LNCAP (cell line): ENCODE measurements at regions not wholly inside any gene's neighbourhood (a gene's known extent, or its start where the extent isn't known, plus 50 kb on each side); places are given as distances from the start of the nearest gene placed in this dataset.

Experiments used
- TF ChIP-seq, protein P1 (sequence below): fragments of 450-650 bp; IDR thresholded peaks from 2 replicates; pipeline ENCODE4 v1.5.1; 2017; ENCODE audit warnings: mild to moderate bottlenecking

DNA sequence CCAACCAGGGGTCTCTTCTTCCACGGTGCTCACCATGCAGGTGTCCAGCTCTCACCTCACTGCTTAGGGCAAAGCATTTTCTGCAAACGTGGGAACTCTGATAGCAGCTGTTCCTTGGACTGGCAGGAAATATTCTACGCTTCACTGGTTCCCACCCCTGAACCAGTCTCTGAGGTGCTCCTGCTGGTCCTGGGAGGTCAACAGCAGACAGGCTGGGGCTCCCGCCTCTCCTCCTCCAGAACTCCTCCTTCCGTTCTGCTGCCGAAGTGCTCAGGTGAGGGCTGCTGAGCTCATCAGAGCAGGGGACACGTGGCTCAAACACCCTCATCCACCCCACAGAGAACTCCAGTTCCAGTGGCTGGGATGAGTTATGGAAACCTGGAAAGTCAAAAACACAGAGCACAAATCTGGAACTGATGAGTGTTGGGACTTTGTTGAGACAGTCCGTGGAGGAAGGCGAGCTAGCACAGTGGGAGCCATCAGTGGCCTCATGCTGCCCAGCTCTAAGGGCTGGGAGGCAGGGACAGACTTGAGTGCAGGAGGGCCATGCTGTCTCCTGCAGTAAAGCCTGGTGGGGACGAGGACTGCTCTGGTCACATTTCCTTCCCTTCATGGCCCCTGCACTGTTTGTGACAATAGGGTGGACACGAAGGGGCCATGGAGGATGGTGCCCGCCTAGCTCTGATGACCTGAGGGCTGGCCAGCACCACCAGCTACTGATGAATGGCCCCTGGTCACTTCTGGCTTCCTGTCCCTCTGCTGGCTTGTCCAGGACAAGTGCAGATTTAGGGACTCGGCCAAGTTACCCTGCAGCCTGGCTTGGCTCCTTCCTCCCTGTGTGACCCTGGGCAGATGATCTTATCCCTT lies 137.8 kb downstream of the KLF13 start:
- TF ChIP-seq, protein P1, sequence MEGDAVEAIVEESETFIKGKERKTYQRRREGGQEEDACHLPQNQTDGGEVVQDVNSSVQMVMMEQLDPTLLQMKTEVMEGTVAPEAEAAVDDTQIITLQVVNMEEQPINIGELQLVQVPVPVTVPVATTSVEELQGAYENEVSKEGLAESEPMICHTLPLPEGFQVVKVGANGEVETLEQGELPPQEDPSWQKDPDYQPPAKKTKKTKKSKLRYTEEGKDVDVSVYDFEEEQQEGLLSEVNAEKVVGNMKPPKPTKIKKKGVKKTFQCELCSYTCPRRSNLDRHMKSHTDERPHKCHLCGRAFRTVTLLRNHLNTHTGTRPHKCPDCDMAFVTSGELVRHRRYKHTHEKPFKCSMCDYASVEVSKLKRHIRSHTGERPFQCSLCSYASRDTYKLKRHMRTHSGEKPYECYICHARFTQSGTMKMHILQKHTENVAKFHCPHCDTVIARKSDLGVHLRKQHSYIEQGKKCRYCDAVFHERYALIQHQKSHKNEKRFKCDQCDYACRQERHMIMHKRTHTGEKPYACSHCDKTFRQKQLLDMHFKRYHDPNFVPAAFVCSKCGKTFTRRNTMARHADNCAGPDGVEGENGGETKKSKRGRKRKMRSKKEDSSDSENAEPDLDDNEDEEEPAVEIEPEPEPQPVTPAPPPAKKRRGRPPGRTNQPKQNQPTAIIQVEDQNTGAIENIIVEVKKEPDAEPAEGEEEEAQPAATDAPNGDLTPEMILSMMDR, result no peak

DNA sequence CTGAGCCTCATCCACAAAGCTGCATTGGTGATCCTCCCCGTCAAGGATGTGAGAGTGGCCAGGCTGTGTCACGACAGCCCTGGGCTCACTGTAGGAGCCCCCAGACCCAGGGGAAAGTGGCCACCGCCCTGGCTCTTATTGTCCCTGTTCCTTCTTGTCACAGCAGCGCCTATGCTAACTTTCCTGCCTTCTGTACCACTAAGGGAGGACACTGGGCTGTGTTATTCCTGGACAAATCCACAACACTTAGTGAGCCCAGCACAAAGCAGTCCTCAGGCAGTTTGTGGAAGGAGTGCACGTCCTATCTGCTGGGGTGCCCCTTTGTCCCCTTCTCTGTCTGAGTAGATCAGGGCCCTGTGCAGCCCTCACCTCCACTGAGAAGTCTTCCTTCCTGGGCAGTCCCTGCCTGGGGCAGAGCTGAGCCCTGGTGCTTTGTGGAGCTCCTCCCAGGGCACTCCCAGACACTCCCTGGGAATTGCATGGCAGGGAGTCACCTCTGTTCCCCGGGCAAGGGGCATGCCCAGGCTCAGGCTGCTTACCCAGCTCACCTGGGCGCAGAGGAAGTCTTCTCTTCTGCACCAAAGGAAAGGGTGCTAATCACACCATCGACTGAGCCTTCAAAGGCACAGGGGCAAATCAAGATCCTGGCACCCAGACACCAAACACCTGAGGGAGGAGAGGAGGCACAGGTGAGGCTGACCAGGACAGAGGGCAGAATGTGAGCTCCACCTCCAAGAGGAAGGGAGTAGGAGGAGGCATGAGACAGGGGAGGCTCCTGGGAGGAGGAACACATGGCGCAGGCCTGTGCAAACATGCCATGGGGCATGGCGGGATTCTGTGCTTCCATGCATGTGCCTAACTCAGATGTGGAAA lies 138.7 kb downstream of the KLF13 start:
- TF ChIP-seq, protein P1, result no peak

DNA sequence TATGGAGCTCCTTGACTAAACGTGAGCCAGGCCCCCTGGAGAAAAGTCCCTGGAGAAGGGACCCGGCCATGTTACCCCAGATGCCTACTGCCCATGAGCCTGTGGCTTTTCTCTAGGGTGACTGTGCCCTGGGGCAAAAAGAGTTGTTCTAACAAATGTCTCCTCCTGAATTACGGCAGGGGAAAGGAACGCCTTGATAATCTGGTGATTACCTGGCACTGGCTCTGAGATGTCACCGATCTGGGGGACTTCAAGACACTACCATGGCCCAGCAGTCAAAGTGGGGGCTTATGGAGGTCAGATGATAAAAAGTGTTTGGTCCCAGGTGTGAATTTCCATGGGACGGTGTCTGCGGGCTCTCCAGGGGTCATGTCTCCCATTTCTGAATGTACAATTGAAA lies 140.7 kb downstream of the KLF13 start:
- TF ChIP-seq, protein P1, result no peak

DNA sequence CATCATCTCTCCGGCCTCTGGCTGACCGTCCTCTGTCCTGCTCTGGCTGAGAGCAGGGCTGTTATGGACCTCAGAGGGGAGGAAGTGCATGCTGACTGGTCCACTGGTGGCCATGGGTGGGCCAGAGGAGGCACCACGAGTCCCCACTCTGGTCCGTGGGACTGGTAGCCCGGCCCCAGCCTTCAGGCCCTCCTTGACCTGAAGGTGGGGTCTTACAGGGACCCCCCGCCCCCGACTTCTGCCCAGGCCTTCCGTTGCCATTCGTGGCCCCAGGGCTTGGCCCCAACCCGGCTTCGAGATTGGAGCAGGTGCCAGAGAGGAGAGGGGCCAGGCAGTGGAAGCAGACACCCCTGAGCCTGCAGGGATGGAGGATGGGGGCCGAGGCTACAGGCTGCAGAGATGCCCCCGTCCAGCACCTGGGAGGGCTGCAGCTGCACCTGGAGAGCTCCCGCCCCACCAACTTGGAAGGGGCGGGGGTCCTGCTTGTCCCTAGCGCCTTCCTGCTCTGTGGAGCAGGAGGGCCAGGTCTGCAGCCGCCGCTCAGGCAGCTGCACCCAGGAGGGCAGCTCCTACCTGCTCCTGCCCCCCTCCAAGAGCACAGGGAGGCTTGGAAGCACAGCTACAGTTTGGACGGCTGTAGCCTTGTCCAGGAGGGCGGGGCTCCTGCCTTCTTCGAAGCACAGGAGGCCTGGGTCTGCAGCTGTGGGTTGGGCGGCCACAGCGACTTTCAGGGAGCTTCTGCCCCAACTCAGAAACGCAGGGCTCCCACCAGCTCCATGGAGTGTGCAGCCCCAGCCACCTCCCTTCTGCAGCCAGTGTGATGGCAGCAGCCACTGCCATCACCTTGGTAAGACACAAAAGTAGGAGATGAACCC lies 142.5 kb downstream of the KLF13 start:
- TF ChIP-seq, protein P1, result no peak

DNA sequence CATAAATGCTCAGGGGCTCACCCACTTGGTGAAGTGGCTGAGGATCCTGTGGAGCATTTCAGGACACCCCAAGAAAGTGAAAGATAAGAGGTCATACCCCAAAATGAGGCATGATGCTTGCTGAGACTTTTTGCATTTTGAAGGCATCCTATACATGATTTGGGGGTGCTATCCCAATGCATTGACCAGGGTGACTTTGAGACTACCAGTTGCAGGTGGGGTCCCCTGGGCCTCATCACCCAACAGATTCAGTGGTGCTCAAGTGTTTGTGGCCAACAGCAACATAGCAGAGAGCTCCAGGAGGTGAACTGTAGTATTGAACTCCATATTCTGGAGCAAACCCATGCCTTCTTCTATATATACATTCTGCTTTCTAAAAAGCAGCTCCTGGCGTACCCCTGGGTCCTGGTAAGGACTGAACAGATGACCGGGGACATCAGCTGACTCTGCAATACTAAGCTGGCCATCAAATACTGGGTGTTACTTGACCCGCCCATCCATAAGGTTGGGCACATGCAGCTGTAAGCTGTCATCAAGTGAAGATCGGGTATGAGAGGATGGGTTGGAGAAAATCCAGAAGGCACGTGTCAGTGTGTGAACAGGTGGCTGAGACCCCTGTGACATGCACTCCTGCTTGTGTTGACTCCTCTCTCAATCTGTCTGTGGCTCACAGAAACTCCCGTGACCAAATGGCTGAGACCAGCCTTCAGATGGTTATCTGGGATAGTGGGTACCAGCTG lies 143.3 kb downstream of the KLF13 start:
- TF ChIP-seq, protein P1, result no peak

DNA sequence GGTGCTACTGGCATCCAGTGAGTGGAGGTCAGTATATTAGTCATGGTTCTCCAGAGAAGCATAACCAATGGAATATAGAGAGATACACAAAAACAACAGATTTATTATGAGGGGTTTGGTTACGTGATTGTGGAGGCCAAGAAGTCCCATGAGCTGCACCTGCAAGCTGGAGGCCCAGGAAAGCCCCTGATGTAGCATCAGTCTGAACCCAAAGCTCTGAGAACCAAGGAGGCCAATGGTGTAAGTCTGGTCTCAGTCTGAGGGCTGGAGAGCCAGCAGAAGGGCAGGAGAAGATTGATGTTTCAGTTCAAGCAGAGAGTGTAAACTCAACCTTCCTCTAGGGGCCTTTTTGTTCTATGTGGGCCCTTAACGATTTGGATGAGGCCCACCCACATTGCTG lies 144.1 kb downstream of the KLF13 start:
- TF ChIP-seq, protein P1, result no peak
